GM19438 (cell line): ENCODE measurements at regions not wholly inside any gene's neighbourhood (a gene's known extent, or its start where the extent isn't known, plus 50 kb on each side); places are given as distances from the start of the nearest gene placed in this dataset.
"Not testable (repeated sequence)": the region's sequence is repeated elsewhere in the genome, so short reads cannot be mapped to it uniquely, and the experiment has no call there.

Experiments
- ATAC-seq: cut with Tn5 transposase; IDR thresholded peaks from one replicate; pipeline ENCODE4 v1.9.1; 2021; ENCODE audit warnings: low read depth; ENCODE audit not compliant: unreplicated experiment

GRCh38 chr3:88640581-88640980 lies 466.8 kb upstream of the EPHA3 start:
- no peak for ATAC-seq

GRCh38 chr3:88641033-88641604 lies 466.3 kb upstream of the EPHA3 start:
- no peak for ATAC-seq

GRCh38 chr3:88657459-88657858 lies 450.0 kb upstream of the EPHA3 start:
- ATAC-seq = no peak

GRCh38 chr3:88661433-88661824 lies 446.0 kb upstream of the EPHA3 start:
- no peak for ATAC-seq

GRCh38 chr3:88668180-88668579 lies 439.2 kb upstream of the EPHA3 start:
- no peak for ATAC-seq

GRCh38 chr3:88671573-88671972 lies 435.8 kb upstream of the EPHA3 start:
- ATAC-seq = no peak

GRCh38 chr3:88677298-88677697 lies 430.1 kb upstream of the EPHA3 start:
- ATAC-seq = no peak

- no peak for ATAC-seq
Measured at GRCh38 chr3:88678747-88679146, 428.7 kb upstream of the EPHA3 start.

- no peak for ATAC-seq
Measured at GRCh38 chr3:88690287-88690686, 417.1 kb upstream of the EPHA3 start.

- no peak for ATAC-seq
Measured at GRCh38 chr3:88691081-88691480, 416.3 kb upstream of the EPHA3 start.

- ATAC-seq = no peak
Measured at GRCh38 chr3:88703501-88704059, 403.8 kb upstream of the EPHA3 start.

- ATAC-seq = no peak
Measured at GRCh38 chr3:88704338-88704737, 403.1 kb upstream of the EPHA3 start.

- ATAC-seq = no peak
Measured at GRCh38 chr3:88707837-88708236, 399.6 kb upstream of the EPHA3 start.

GRCh38 chr3:88712552-88712951 lies 394.9 kb upstream of the EPHA3 start:
- ATAC-seq = no peak

- ATAC-seq = no peak
Measured at GRCh38 chr3:88713233-88713691, 394.2 kb upstream of the EPHA3 start.

GRCh38 chr3:88725440-88726165 lies 381.8 kb upstream of the EPHA3 start:
- no peak for ATAC-seq

- no peak for ATAC-seq
Measured at GRCh38 chr3:88732186-88732585, 375.2 kb upstream of the EPHA3 start.

- no peak for ATAC-seq
Measured at GRCh38 chr3:88742106-88742505, 365.3 kb upstream of the EPHA3 start.

GRCh38 chr3:88742674-88743507 lies 364.5 kb upstream of the EPHA3 start:
- no peak for ATAC-seq

- ATAC-seq = no peak
Measured at GRCh38 chr3:88744896-88745295, 362.5 kb upstream of the EPHA3 start.

GRCh38 chr3:88747145-88747544 lies 360.3 kb upstream of the EPHA3 start:
- not testable (repeated sequence) for ATAC-seq
